Trophoblast cell (in vitro differentiated cells and primary cell): ENCODE measurements at regions not wholly inside any gene's neighbourhood (a gene's known extent, or its start where the extent isn't known, plus 50 kb on each side); places are given as distances from the start of the nearest gene placed in this dataset.

Experiments
- DNase-seq, 2 donors: peaks; one replicate each; pipeline ENCODE4 v3.0.0-alpha.2; 2016
- H2AFZ ChIP-seq: 2 replicates; pipeline ENCODE4 v1.6.1; 2013; ENCODE audit warnings: low read length, moderate library complexity, mild to moderate bottlenecking; ENCODE audit not compliant: insufficient read depth, poor library complexity
- H2AK5ac ChIP-seq: 2 replicates; pipeline ENCODE4 v1.6.1; 2013; ENCODE audit warnings: mild to moderate bottlenecking, low read length
- H2BK120ac ChIP-seq: 2 replicates; pipeline ENCODE4 v1.6.1; 2013; ENCODE audit warnings: low read length, mild to moderate bottlenecking, moderate library complexity; ENCODE audit not compliant: insufficient read depth, poor library complexity
- H2BK12ac ChIP-seq: 2 replicates; pipeline ENCODE4 v1.6.1; 2013; ENCODE audit warnings: mild to moderate bottlenecking, low read length, moderate library complexity
- H2BK5ac ChIP-seq: 2 replicates; pipeline ENCODE4 v1.6.1; 2013; ENCODE audit warnings: low read length, low read depth, moderate library complexity, mild to moderate bottlenecking; ENCODE audit not compliant: poor library complexity
- H3K14ac ChIP-seq: 2 replicates; pipeline ENCODE4 v1.6.1; 2013; ENCODE audit warnings: mild to moderate bottlenecking, low read length
- H3K18ac ChIP-seq: 2 replicates; pipeline ENCODE4 v1.6.1; 2013; ENCODE audit warnings: mild to moderate bottlenecking, low read length
- H3K23ac ChIP-seq: 2 replicates; pipeline ENCODE4 v1.6.1; 2013; ENCODE audit warnings: low read length
- H3K27ac ChIP-seq: 2 replicates; pipeline ENCODE4 v1.5.1; 2013; ENCODE audit warnings: low read depth, mild to moderate bottlenecking, inconsistent platforms, low read length, moderate library complexity
- H3K27me3 ChIP-seq: 2 replicates; pipeline ENCODE4 v1.6.1; 2013; ENCODE audit warnings: inconsistent platforms, mild to moderate bottlenecking, low read length, moderate library complexity; ENCODE audit not compliant: insufficient read depth
- H3K36me3 ChIP-seq, 2 experiments: 1 replicate in 1 of 2; 2 replicates in 1 of 2; pipeline ENCODE4 v1.6.1; 2013; ENCODE audit warnings: low read length in 2 of 2, mild to moderate bottlenecking in 2 of 2, moderate library complexity in 1 of 2; ENCODE audit not compliant: insufficient read depth in 2 of 2, control insufficient read depth in 1 of 2
- H3K4ac ChIP-seq: 2 replicates; pipeline ENCODE4 v1.6.1; 2013; ENCODE audit warnings: low read depth, mild to moderate bottlenecking, low read length, moderate library complexity
- H3K4me1 ChIP-seq, 2 experiments: 1 replicate in 1 of 2; 2 replicates in 1 of 2; pipeline ENCODE4 v1.6.1; 2013; ENCODE audit warnings: low read length in 2 of 2, mild to moderate bottlenecking in 2 of 2, moderate library complexity in 1 of 2; ENCODE audit not compliant: insufficient read depth in 2 of 2, control insufficient read depth in 1 of 2
- H3K4me2 ChIP-seq: 2 replicates; pipeline ENCODE4 v1.6.1; 2013; ENCODE audit warnings: inconsistent platforms, mild to moderate bottlenecking, low read length, moderate library complexity
- H3K4me3 ChIP-seq: 2 replicates; pipeline ENCODE4 v1.5.1; 2013; ENCODE audit warnings: mild to moderate bottlenecking, low read depth, low read length, inconsistent platforms
- H3K79me1 ChIP-seq: one replicate; pipeline ENCODE4 v1.6.1; 2013; ENCODE audit warnings: low read length
- H3K79me2 ChIP-seq: 2 replicates; pipeline ENCODE4 v1.6.1; 2013; ENCODE audit warnings: low read length, mild to moderate bottlenecking; ENCODE audit not compliant: control insufficient read depth, insufficient read depth, poor library complexity
- H3K9ac ChIP-seq: 2 replicates; pipeline ENCODE4 v1.6.1; 2013; ENCODE audit warnings: mild to moderate bottlenecking, low read length
- H3K9me3 ChIP-seq: 2 replicates; pipeline ENCODE4 v1.6.1; 2013; ENCODE audit warnings: low read depth, mild to moderate bottlenecking, control low read depth, inconsistent platforms, low read length; ENCODE audit not compliant: insufficient read depth
- H4K12ac ChIP-seq: 2 replicates; pipeline ENCODE4 v1.6.1; 2013; ENCODE audit warnings: low read depth, mild to moderate bottlenecking, low read length, moderate library complexity
- H4K8ac ChIP-seq: 2 replicates; pipeline ENCODE4 v1.6.1; 2013; ENCODE audit warnings: low read depth, mild to moderate bottlenecking, low read length, moderate library complexity
- H4K91ac ChIP-seq: one replicate; pipeline ENCODE4 v1.6.1; 2013; ENCODE audit warnings: low read depth, mild to moderate bottlenecking, low read length, moderate library complexity
- WGBS: extraction: QIAGEN DNeasy Blood & Tissue Kit; methylation state at CpG from one replicate; pipeline ENCODE4 v1.1.7; 2013; ENCODE audit warnings: missing lambda C conversion rate; ENCODE audit not compliant: insufficient read length, insufficient coverage; ENCODE audit errors: extremely low coverage; 5-methylcytosine and 5-hydroxymethylcytosine counted together

- Histone ChIP-seq H2BK12ac (no peak overlapping the region), H3K18ac (no peak overlapping the region), H3K4me2 (no peak overlapping the region), H3K27me3 (no peaks in the 10 kb centered on the region), H4K12ac (no peak overlapping the region), H4K8ac (no peak overlapping the region), H4K91ac (no peak overlapping the region), H3K79me2 (no peaks in the 10 kb centered on the region), H2AK5ac (no peak overlapping the region), H2BK120ac (no peak overlapping the region), H3K14ac (no peak overlapping the region), H3K9me3 (peaks cover 2% of the 10 kb centered on the region), H2BK5ac (no peak overlapping the region), H3K79me1 (no peaks in the 10 kb centered on the region), H2AFZ (no peak overlapping the region), H3K36me3 (no peaks in the 10 kb centered on the region), H3K4me1 (no peaks in the 10 kb centered on the region), H3K9ac (no peak overlapping the region), H3K27ac (no peak overlapping the region), H3K4me3 (no peak overlapping the region), H3K23ac (no peak overlapping the region), H3K4ac (no peak overlapping the region)
- WGBS = no CpG with 5 or more reads among the region's 12 CpGs
- DNase-seq = peak; percentile 59 to 88
Measured at GRCh38 chr1:13960375-13960987, 260.5 kb downstream of the PRDM2 start.

GRCh38 chr1:13964768-13965167 lies 264.8 kb downstream of the PRDM2 start:
- no peak overlapping the region for H4K12ac ChIP-seq
- H3K4me2 ChIP-seq = no peak overlapping the region
- H3K27me3 ChIP-seq = no peaks in the 10 kb centered on the region
- no peak overlapping the region for H2AK5ac ChIP-seq
- no CpG with 5 or more reads among the region's 4 CpGs for WGBS
- no peak overlapping the region for H2AFZ ChIP-seq
- H3K36me3 ChIP-seq = no peaks in the 10 kb centered on the region
- no peak overlapping the region for H3K18ac ChIP-seq
- H2BK5ac ChIP-seq = no peak overlapping the region
- H3K14ac ChIP-seq = no peak overlapping the region
- H3K4me3 ChIP-seq = no peak overlapping the region
- H4K8ac ChIP-seq = no peak overlapping the region
- peaks cover 2% of the 10 kb centered on the region for H3K9me3 ChIP-seq
- H3K79me2 ChIP-seq = no peaks in the 10 kb centered on the region
- H2BK120ac ChIP-seq = no peak overlapping the region
- DNase-seq = no peak
- no peak overlapping the region for H2BK12ac ChIP-seq
- H3K79me1 ChIP-seq = no peaks in the 10 kb centered on the region
- no peak overlapping the region for H3K27ac ChIP-seq
- no peak overlapping the region for H3K23ac ChIP-seq
- H3K9ac ChIP-seq = no peak overlapping the region
- H3K4me1 ChIP-seq = no peaks in the 10 kb centered on the region
- no peak overlapping the region for H3K4ac ChIP-seq
- H4K91ac ChIP-seq = no peak overlapping the region

DNA sequence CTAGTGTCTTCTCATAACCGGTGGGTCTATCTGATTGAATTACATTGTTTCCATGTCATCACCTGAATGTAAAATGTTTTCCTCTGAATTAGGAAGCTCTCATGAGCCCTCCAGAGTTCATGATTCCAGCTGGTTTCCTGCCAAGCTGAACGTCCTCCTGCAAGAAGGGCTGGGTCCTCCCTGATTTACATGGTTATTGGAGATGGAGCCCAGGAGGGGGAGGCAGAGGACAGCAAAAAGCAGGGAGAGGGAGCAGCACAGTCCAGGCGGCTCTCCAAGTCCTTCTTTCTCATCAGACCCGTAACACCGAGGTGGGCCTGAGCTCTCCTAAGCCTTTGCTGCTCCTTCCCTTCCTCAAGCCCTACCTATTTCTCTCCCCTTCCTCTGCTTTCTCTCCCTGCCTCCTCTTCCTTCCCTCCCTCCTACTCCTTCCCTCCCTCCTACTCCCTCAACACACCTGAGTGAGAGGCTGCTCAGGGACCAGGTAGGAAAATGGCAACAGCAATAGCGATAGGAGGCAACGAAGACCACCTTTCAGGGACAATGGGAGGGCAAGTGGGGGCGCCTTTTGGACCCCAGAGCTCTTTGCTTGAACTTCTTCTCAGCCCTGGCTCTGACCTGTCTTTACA lies 265.9 kb downstream of the PRDM2 start:
- Histone ChIP-seq H3K4me3 (no peak overlapping the region), H3K4me1 (no peaks in the 10 kb centered on the region), H3K27ac (no peak overlapping the region), H3K4ac (no peak overlapping the region), H4K12ac (no peak overlapping the region), H3K27me3 (no peaks in the 10 kb centered on the region), H2BK120ac (no peak overlapping the region), H2AK5ac (no peak overlapping the region), H3K9ac (no peak overlapping the region), H3K14ac (no peak overlapping the region), H3K23ac (no peak overlapping the region), H4K91ac (no peak overlapping the region), H3K36me3 (no peaks in the 10 kb centered on the region), H2BK5ac (no peak overlapping the region), H3K79me1 (no peaks in the 10 kb centered on the region), H3K79me2 (no peaks in the 10 kb centered on the region), H2BK12ac (no peak overlapping the region), H3K18ac (no peak overlapping the region), H3K4me2 (no peak overlapping the region), H2AFZ (no peak overlapping the region), H4K8ac (no peak overlapping the region), H3K9me3 (peaks cover 3% of the 10 kb centered on the region)
- peak; percentile 15 to 72 for DNase-seq
- WGBS = no CpG with 5 or more reads among the region's 8 CpGs

GRCh38 chr1:13967707-13968106 lies 267.7 kb downstream of the PRDM2 start:
- H3K23ac ChIP-seq = no peak overlapping the region
- no peak overlapping the region for H2BK120ac ChIP-seq
- H3K4me1 ChIP-seq = no peaks in the 10 kb centered on the region
- H2BK12ac ChIP-seq = no peak overlapping the region
- no peak overlapping the region for H3K27ac ChIP-seq
- H3K36me3 ChIP-seq = no peaks in the 10 kb centered on the region
- no peak for DNase-seq
- no peak overlapping the region for H4K12ac ChIP-seq
- no peak overlapping the region for H2AK5ac ChIP-seq
- H3K9ac ChIP-seq = no peak overlapping the region
- no peak overlapping the region for H3K4me3 ChIP-seq
- H3K79me2 ChIP-seq = no peaks in the 10 kb centered on the region
- no peak overlapping the region for H3K4ac ChIP-seq
- no CpG with 5 or more reads among the region's 4 CpGs for WGBS
- H3K14ac ChIP-seq = no peak overlapping the region
- no peak overlapping the region for H2BK5ac ChIP-seq
- no peak overlapping the region for H4K8ac ChIP-seq
- no peak overlapping the region for H2AFZ ChIP-seq
- no peak overlapping the region for H3K4me2 ChIP-seq
- no peak overlapping the region for H3K18ac ChIP-seq
- no peaks in the 10 kb centered on the region for H3K79me1 ChIP-seq
- H3K9me3 ChIP-seq = peaks cover 6% of the 10 kb centered on the region
- no peaks in the 10 kb centered on the region for H3K27me3 ChIP-seq
- H4K91ac ChIP-seq = no peak overlapping the region
